Stomach (tissue), 8 donors: ENCODE measurements at regions not wholly inside any gene's neighbourhood (a gene's known extent, or its start where the extent isn't known, plus 50 kb on each side); places are given as distances from the start of the nearest gene placed in this dataset.
A peak's percentile ranks its signal among the peaks of the same experiment; 100 is the strongest.

Experiments used
- DNase-seq, 2 donors: peaks; one replicate each; pipeline versions ENCODE4 v3.0.0 to v3.0.0-alpha.2; 2013 to 2019
- H3K27ac ChIP-seq, 5 donors: fragments of 200-600 bp in 4 of 5; sonication (generic) in 4 of 5; one replicate each; pipeline ENCODE4 v1.5.1; 2013 to 2019; ENCODE audit warnings: mild to moderate bottlenecking in 1 of 5, moderate library complexity in 1 of 5
- H3K27me3 ChIP-seq, 3 donors: fragments of 200-600 bp; sonication (generic); one replicate each; pipeline ENCODE4 v1.5.1; 2017 to 2019; ENCODE audit warnings: mixed run types in 1 of 3
- H3K36me3 ChIP-seq, 4 donors: fragments of 200-600 bp; sonication (generic); 1 replicate in 3 of 4; 2 replicates in 1 of 4; pipeline ENCODE4 v1.5.1; 2016 to 2019
- H3K4me1 ChIP-seq, 4 donors: fragments of 200-600 bp; sonication (generic); one replicate each; pipeline ENCODE4 v1.5.1; 2016 to 2019
- H3K4me3 ChIP-seq, 4 donors: fragments of 200-600 bp; sonication (generic) in 3 of 4; one replicate each; pipeline ENCODE4 v1.5.1; 2016 to 2019; ENCODE audit warnings: mild to moderate bottlenecking in 1 of 4
- H3K9me3 ChIP-seq, 4 donors: fragments of 200-600 bp; sonication (generic); one replicate each; pipeline ENCODE4 v1.5.1; 2016 to 2019
- CTCF ChIP-seq, 7 experiments: fragments of 450-650 bp in 4 of 7; fragments of 200-600 bp in 3 of 7; sonication (generic) in 3 of 7; IDR thresholded peaks; one replicate each; pipeline ENCODE4 v1.5.1; 2016 to 2019; ENCODE audit warnings: antibody characterized with exemption in 7 of 7, control low read depth in 2 of 7, mild to moderate bottlenecking in 1 of 7
- EP300 ChIP-seq: sonication (generic); formaldehyde crosslinking; IDR thresholded peaks from one replicate; pipeline ENCODE4 v1.6.1; 2017; ENCODE audit warnings: antibody characterized with exemption
- POLR2A ChIP-seq, 4 donors: fragments of 450-650 bp; IDR thresholded peaks; one replicate each; pipeline ENCODE4 v1.6.1; 2016; ENCODE audit warnings: antibody characterized with exemption in 4 of 4, control low read depth in 2 of 4, mild to moderate bottlenecking in 1 of 4, moderate library complexity in 1 of 4
- POLR2AphosphoS5 ChIP-seq, 3 donors: sonication (generic); formaldehyde crosslinking; IDR thresholded peaks; one replicate each; pipeline ENCODE4 v1.6.1; 2016; ENCODE audit warnings: antibody characterized with exemption in 3 of 3
- WGBS, 5 donors: extraction: QIAGEN DNeasy Blood & Tissue Kit in 3 of 5; methylation state at CpG; one replicate each; pipeline versions ENCODE4 v1.1.5 to v1.1.7; 2013 to 2018; 5-methylcytosine and 5-hydroxymethylcytosine counted together
- intact Hi-C: fragments of 100-400 bp; cut with DNase I; formaldehyde crosslinking; loops from one replicate; pipeline ENCODE4 v1.15.1; 2023; ENCODE audit warnings: low total_unique reads
- donor health status: healthy with polysubstance abuse.
- donor health status: Bipolar disorder and iron deficiency.
- donor health status: healthy.

DNA sequence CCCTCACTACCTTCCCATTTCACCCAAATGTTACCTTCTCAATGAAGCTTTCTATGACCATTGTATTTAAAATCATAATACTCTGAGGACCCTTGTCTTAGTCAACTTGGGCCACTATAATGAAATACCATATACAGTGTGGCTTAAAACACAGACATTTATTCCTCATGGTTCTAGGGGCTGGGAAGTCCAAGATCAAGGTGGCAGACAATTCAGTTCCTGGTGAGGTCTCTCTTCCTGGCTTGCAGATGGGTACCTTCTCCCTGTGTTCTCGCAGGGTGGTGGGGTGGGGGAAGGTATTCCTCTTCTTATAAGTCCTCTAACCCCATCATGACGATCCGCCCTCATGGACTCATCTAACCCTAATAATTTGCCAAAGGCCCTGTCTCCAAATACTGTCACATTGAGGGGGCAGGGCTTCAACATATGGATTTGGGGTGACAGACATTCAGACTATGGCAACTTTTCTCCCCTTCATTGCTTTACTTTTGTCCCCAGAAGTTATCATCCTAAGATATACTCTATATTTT lies 163.7 kb upstream of the PWP1 start:
- H3K27ac ChIP-seq: no peak overlapping the region
- H3K4me1 ChIP-seq: no peaks in the 10 kb centered on the region
- no peak overlapping the region for H3K4me3 ChIP-seq
- no peak for DNase-seq
- H3K9me3 ChIP-seq: peaks cover 0 to 9% (median 6%) of the 10 kb centered on the region in 4 donors
- no peaks in the 10 kb centered on the region for H3K27me3 ChIP-seq
- TF ChIP-seq CTCF (IDR thresholded peaks at IDR 0.05) (no peak), POLR2A (IDR thresholded peaks at IDR 0.05) (no peak), EP300 (no peak), POLR2AphosphoS5 (IDR thresholded peaks at IDR 0.05) (no peak)
- intact Hi-C loops: no loop called here
- no peaks in the 10 kb centered on the region for H3K36me3 ChIP-seq
- WGBS, 5 donors: 84 to 99% (median 94%) methylated on average over 3 of the region's 3 CpGs

- intact Hi-C loops: no loop called here
- no peaks in the 10 kb centered on the region for H3K4me1 ChIP-seq
- no peak overlapping the region for H3K27ac ChIP-seq
- H3K27me3 ChIP-seq: no peaks in the 10 kb centered on the region
- no peaks in the 10 kb centered on the region for H3K36me3 ChIP-seq
- WGBS, 5 donors: 54 to 71% (median 64%) methylated on average over 3 of the region's 3 CpGs
- TF ChIP-seq EP300 (no peak), POLR2AphosphoS5 (IDR thresholded peaks at IDR 0.05) (no peak), CTCF (IDR thresholded peaks at IDR 0.05) (no peak), POLR2A (IDR thresholded peaks at IDR 0.05) (no peak)
- DNase-seq: no peak
- peaks cover 0 to 9% (median 6%) of the 10 kb centered on the region in 4 donors for H3K9me3 ChIP-seq
- H3K4me3 ChIP-seq: no peak overlapping the region
Measured at GRCh38 chr12:107522692-107523477, 162.7 kb upstream of the PWP1 start.

- peak in 1 of 2 donors; percentile 22 for DNase-seq
- no peaks in the 10 kb centered on the region for H3K36me3 ChIP-seq
- H3K27me3 ChIP-seq: no peaks in the 10 kb centered on the region
- H3K27ac ChIP-seq: no peak overlapping the region
- intact Hi-C loops: no loop called here
- H3K9me3 ChIP-seq: peaks cover 0 to 9% (median 6%) of the 10 kb centered on the region in 4 donors
- WGBS, 5 donors: 40 to 53% (median 46%) methylated on average over 8 of the region's 8 CpGs
- no peaks in the 10 kb centered on the region for H3K4me1 ChIP-seq
- TF ChIP-seq POLR2A (IDR thresholded peaks at IDR 0.05) (no peak), EP300 (no peak), POLR2AphosphoS5 (IDR thresholded peaks at IDR 0.05) (no peak), CTCF (IDR thresholded peaks at IDR 0.05) (no peak)
- H3K4me3 ChIP-seq: no peak overlapping the region
Measured at GRCh38 chr12:107523775-107524535, 161.6 kb upstream of the PWP1 start.

- intact Hi-C loops: no loop called here
- Histone ChIP-seq H3K4me3 (no peak overlapping the region), H3K4me1 (no peaks in the 10 kb centered on the region), H3K27ac (no peak overlapping the region), H3K27me3 (no peaks in the 10 kb centered on the region), H3K9me3 (peaks cover 0 to 9% (median 6%) of the 10 kb centered on the region in 4 donors), H3K36me3 (no peaks in the 10 kb centered on the region)
- DNase-seq: no peak
- TF ChIP-seq CTCF (IDR thresholded peaks at IDR 0.05): no peak
- TF ChIP-seq POLR2A (IDR thresholded peaks at IDR 0.05): no peak
- no peak for TF ChIP-seq POLR2AphosphoS5 (IDR thresholded peaks at IDR 0.05)
- TF ChIP-seq EP300: no peak
- 74 to 84% (median 76%) methylated on average over 8 of the region's 8 CpGs for WGBS, 5 donors
Measured at GRCh38 chr12:107525063-107525718, 160.4 kb upstream of the PWP1 start.
